HG03097 (cell line): ENCODE measurements at regions not wholly inside any gene's neighbourhood (a gene's known extent, or its start where the extent isn't known, plus 50 kb on each side); places are given as distances from the start of the nearest gene placed in this dataset.
"Not testable (repeated sequence)": the region's sequence is repeated elsewhere in the genome, so short reads cannot be mapped to it uniquely, and the experiment has no call there.

ENCODE experiments used
- ATAC-seq: cut with Tn5 transposase; IDR thresholded peaks from one replicate; pipeline ENCODE4 v1.9.1; 2021; ENCODE audit not compliant: unreplicated experiment, low FRiP score

GRCh38 chr16:80100846-80101451 lies 439.8 kb upstream of the DYNLRB2 start:
- ATAC-seq, result no peak

GRCh38 chr16:80100186-80100585 lies 440.6 kb upstream of the DYNLRB2 start:
- no peak for ATAC-seq

GRCh38 chr16:80097098-80097497 lies 443.7 kb upstream of the DYNLRB2 start:
- no peak for ATAC-seq

GRCh38 chr16:80092681-80093080 lies 448.1 kb upstream of the DYNLRB2 start:
- no peak for ATAC-seq

GRCh38 chr16:80091453-80091852 lies 449.3 kb upstream of the DYNLRB2 start:
- not testable (repeated sequence) for ATAC-seq

- no peak for ATAC-seq
Measured at GRCh38 chr16:80085606-80086005, 455.2 kb upstream of the DYNLRB2 start.

- ATAC-seq, result no peak
Measured at GRCh38 chr16:80084614-80085013, 456.2 kb upstream of the DYNLRB2 start.

GRCh38 chr16:80084163-80084562 lies 456.6 kb upstream of the DYNLRB2 start:
- ATAC-seq, result no peak

- ATAC-seq, result no peak
Measured at GRCh38 chr16:80082906-80083305, 457.9 kb upstream of the DYNLRB2 start.

GRCh38 chr16:80081846-80082245 lies 458.9 kb upstream of the DYNLRB2 start:
- ATAC-seq, result no peak

GRCh38 chr16:80080287-80080851 lies 460.4 kb upstream of the DYNLRB2 start:
- ATAC-seq, result no peak

- no peak for ATAC-seq
Measured at GRCh38 chr16:80079072-80079471, 461.7 kb upstream of the DYNLRB2 start.

- no peak for ATAC-seq
Measured at GRCh38 chr16:80077696-80078095, 463.1 kb upstream of the DYNLRB2 start.

- no peak for ATAC-seq
Measured at GRCh38 chr16:80074329-80074728, 466.5 kb upstream of the DYNLRB2 start.

GRCh38 chr16:80071964-80072456 lies 468.8 kb upstream of the DYNLRB2 start:
- ATAC-seq, result no peak

- no peak for ATAC-seq
Measured at GRCh38 chr16:80066805-80067580, 466.5 kb upstream of the MAF start.

- ATAC-seq, result no peak
Measured at GRCh38 chr16:80065541-80065940, 465.0 kb upstream of the MAF start.

- no peak for ATAC-seq
Measured at GRCh38 chr16:80063713-80064069, 463.2 kb upstream of the MAF start.

GRCh38 chr16:80063031-80063712 lies 462.6 kb upstream of the MAF start:
- ATAC-seq, result no peak

GRCh38 chr16:80062361-80063030 lies 462.0 kb upstream of the MAF start:
- ATAC-seq, result no peak

- no peak for ATAC-seq
Measured at GRCh38 chr16:80060470-80060869, 459.9 kb upstream of the MAF start.
